Kidney epithelial cell (primary cell): ENCODE measurements at regions not wholly inside any gene's neighbourhood (a gene's known extent, or its start where the extent isn't known, plus 50 kb on each side); places are given as distances from the start of the nearest gene placed in this dataset.
"Not testable (repeated sequence)": the region's sequence is repeated elsewhere in the genome, so short reads cannot be mapped to it uniquely, and the experiment has no call there.

Experiments used
- DNase-seq: peaks from one replicate; pipeline ENCODE4 v3.0.0-alpha.2; 2010; ENCODE audit warnings: low read depth
- H3K27me3 ChIP-seq: 2 replicates; pipeline ENCODE4 v1.6.0; 2011; ENCODE audit warnings: low read length; ENCODE audit not compliant: control insufficient read depth, insufficient read depth
- H3K36me3 ChIP-seq: 2 replicates; pipeline ENCODE4 v1.5.1; 2011; ENCODE audit warnings: low read length; ENCODE audit not compliant: control insufficient read depth, insufficient read depth
- H3K4me3 ChIP-seq: 2 replicates; pipeline ENCODE4 v1.5.1; 2011; ENCODE audit warnings: low read depth, mild to moderate bottlenecking, control low read depth, low read length
- TF ChIP-seq, protein P1 (sequence below): IDR thresholded peaks from 2 replicates; pipeline ENCODE4 v1.5.1; 2011; ENCODE audit warnings: mild to moderate bottlenecking, moderate library complexity, low read length, control low read depth, inconsistent platforms; ENCODE audit not compliant: insufficient read depth, poor library complexity, severe bottlenecking

DNA sequence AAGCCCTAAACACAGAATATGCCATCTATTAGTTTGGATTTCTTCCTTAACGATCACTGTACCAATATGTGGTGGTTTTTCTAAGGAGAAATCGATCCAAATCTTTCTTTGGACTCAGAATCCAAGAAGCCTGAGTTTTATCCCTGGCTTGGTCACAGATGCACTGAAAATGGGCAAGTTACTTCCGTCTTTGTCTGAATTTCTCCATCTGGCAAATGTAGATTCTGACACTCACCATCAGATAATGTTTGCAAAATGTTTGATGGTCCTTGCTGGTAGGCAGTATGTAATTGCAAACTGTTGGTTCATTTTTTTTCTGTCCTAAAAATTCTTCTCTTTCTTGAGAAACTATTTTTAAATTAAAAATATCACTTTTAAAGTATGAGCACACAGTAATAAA, 115.0 kb downstream of the TSEN15 start:
- Histone ChIP-seq H3K36me3 (no peaks in the 10 kb centered on the region), H3K27me3 (no peaks in the 10 kb centered on the region), H3K4me3 (no peak overlapping the region)
- TF ChIP-seq, protein P1, sequence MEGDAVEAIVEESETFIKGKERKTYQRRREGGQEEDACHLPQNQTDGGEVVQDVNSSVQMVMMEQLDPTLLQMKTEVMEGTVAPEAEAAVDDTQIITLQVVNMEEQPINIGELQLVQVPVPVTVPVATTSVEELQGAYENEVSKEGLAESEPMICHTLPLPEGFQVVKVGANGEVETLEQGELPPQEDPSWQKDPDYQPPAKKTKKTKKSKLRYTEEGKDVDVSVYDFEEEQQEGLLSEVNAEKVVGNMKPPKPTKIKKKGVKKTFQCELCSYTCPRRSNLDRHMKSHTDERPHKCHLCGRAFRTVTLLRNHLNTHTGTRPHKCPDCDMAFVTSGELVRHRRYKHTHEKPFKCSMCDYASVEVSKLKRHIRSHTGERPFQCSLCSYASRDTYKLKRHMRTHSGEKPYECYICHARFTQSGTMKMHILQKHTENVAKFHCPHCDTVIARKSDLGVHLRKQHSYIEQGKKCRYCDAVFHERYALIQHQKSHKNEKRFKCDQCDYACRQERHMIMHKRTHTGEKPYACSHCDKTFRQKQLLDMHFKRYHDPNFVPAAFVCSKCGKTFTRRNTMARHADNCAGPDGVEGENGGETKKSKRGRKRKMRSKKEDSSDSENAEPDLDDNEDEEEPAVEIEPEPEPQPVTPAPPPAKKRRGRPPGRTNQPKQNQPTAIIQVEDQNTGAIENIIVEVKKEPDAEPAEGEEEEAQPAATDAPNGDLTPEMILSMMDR: no peak
- no peak for DNase-seq

DNA sequence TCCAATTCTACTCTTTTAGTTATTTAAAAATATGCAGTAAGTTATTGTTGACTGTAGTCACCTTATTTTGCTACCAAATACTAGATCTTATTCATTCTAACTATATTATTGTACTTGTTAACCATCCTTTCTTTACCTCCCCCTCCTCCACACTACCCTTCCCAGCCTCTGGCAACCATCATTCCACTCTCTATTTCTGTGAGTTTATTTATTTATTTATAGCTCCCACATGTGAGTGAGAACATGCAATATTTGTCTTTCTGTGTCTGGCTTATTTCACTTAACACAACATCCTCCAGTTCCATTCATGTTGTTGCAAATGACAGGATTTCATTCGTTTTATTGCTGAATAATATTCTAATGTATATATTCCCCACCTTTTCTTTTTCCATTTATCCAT, 115.8 kb downstream of the TSEN15 start:
- H3K4me3 ChIP-seq: no peak overlapping the region
- no peaks in the 10 kb centered on the region for H3K36me3 ChIP-seq
- TF ChIP-seq, protein P1: no peak
- H3K27me3 ChIP-seq: no peaks in the 10 kb centered on the region
- DNase-seq: no peak

DNA sequence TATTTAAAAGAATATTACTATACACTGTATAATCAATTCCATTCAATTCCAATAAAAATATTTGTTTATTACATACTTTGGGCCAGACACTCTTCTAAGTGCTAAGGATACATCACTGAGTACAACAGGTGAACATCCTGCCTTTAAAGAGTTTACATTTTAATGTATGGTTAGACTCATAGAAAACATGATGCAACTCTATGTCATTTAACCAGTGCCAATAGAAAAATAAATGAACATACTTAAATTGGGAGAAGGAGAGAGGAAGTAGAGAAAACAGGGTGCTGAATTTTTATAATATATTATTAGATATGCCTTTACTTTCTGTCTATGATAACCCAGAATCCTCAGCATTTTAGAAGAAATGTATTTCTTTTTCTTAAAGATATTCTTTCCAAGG, 119.2 kb downstream of the TSEN15 start:
- H3K36me3 ChIP-seq: no peaks in the 10 kb centered on the region
- H3K27me3 ChIP-seq: no peaks in the 10 kb centered on the region
- DNase-seq: no peak
- H3K4me3 ChIP-seq: no peak overlapping the region
- TF ChIP-seq, protein P1: no peak

DNA sequence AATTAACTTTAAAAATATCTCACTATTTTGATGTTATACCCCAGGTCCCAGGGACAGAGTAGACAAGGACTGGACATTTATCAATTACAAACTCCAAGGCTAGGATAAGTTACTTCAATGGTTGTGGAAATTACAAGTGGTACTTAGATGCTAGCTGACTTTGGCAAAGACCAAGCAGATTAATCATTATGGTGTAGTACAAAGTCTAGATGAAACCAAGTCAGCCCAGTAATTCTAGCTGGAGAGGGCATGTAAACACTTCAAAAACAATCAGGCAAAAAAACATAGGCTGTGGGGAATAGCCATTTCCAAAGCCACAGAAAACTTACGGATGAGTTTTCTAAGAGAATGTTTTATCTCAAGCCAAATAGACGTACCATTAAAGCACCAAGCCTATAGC, 124.5 kb downstream of the TSEN15 start:
- H3K36me3 ChIP-seq: no peaks in the 10 kb centered on the region
- no peaks in the 10 kb centered on the region for H3K27me3 ChIP-seq
- DNase-seq: no peak
- no peak overlapping the region for H3K4me3 ChIP-seq
- TF ChIP-seq, protein P1: no peak

DNA sequence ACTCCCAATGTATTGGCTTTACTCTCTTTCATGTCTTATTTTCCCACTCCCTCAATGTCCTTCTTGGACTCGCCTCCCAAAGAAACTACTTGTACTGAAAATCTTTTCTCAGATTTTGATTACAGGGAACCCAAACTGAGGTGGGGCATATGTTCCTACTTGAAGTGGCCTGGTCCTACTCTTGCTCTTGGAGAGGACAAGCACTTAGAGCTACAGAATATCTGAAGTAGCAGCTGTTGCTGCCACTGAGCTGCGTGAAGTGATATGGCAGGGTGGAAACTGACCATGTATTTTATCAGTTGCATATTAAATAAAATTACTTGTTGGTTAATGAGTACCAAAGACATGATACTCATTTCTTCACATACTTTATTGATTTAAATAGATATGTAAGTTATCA, 129.5 kb downstream of the TSEN15 start:
- Histone ChIP-seq H3K36me3 (no peaks in the 10 kb centered on the region), H3K27me3 (no peaks in the 10 kb centered on the region), H3K4me3 (no peak overlapping the region)
- TF ChIP-seq, protein P1: no peak
- DNase-seq: no peak

DNA sequence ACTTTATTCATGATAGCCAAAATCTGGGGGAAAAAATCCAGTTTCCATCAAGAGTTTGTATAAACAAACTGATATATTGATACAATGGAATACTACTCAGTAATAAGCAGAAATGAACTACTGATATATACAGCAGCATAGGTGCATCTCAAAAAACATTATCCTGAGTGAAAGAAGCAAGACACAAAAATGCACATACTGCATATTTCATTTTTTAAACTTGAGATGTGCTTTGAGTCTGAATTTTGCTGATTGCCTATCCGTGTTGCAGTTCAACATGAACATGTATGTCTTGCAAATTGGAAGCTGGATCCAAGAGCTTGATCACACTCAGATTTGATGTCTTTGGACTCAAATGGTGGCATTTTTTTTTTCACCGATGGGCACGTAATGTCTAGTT, 132.4 kb downstream of the TSEN15 start:
- H3K27me3 ChIP-seq: no peaks in the 10 kb centered on the region
- DNase-seq: no peak
- TF ChIP-seq, protein P1: no peak
- no peak overlapping the region for H3K4me3 ChIP-seq
- no peaks in the 10 kb centered on the region for H3K36me3 ChIP-seq

DNA sequence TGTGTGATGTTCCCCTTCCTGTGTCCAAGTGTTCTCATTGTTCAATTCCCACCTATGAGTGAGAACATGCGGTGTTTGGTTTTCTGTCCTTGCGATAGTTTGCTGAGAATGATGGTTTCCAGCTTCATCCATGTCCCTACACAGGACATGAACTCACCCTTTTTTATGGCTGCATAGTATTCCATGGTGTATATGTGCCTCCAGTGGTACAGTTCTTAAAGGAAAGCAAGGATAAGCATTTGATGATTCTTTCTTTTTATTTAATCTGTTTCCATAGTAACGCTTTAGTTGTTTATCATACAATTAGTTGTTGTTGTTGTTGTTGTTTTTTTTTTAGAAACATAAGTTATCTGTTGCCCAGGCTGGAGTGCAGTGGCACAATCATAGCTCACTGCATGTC, 133.1 kb downstream of the TSEN15 start:
- not testable (repeated sequence) for H3K27me3 ChIP-seq, DNase-seq, H3K36me3 ChIP-seq, H3K4me3 ChIP-seq
